PFSK-1 (cell line): ENCODE measurements at regions not wholly inside any gene's neighbourhood (a gene's known extent, or its start where the extent isn't known, plus 50 kb on each side); places are given as distances from the start of the nearest gene placed in this dataset.

ENCODE experiments used
- TAF1 ChIP-seq: IDR thresholded peaks from 2 replicates; pipeline ENCODE4 v1.6.1; 2012; ENCODE audit warnings: low read length, control low read depth, borderline replicate concordance; ENCODE audit not compliant: insufficient read depth
- TF ChIP-seq, protein P1 (sequence below), 2 experiments: IDR thresholded peaks; 2 replicates each; pipeline versions ENCODE4 v1.6.1 to v1.8.0; 2011 to 2012; ENCODE audit warnings: low read depth in 2 of 2, low read length in 2 of 2, control low read depth in 1 of 2, inconsistent platforms in 1 of 2, mild to moderate bottlenecking in 1 of 2, moderate library complexity in 1 of 2; ENCODE audit not compliant: insufficient read depth in 1 of 2

DNA sequence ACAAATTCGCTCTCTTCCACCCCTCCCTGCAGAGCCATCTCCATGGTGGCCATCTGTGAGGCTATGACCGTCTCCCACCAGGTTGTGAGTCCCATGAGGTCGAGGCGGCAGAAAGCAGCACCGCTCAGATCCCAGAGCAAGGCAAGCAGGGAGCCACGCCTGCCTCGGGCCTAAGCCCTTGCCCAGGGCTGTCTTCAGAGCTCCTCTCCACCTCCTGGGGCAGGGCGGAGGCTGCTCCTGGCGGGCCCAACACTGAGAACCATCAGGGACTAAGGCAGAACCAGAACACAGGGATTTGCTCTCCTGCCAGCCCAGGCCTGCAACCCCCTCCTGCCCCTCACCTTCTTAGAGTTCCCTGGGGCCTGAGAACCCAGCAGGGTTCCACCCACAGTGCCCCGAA, 80.9 kb upstream of the WNT11 start:
- TF ChIP-seq, protein P1, sequence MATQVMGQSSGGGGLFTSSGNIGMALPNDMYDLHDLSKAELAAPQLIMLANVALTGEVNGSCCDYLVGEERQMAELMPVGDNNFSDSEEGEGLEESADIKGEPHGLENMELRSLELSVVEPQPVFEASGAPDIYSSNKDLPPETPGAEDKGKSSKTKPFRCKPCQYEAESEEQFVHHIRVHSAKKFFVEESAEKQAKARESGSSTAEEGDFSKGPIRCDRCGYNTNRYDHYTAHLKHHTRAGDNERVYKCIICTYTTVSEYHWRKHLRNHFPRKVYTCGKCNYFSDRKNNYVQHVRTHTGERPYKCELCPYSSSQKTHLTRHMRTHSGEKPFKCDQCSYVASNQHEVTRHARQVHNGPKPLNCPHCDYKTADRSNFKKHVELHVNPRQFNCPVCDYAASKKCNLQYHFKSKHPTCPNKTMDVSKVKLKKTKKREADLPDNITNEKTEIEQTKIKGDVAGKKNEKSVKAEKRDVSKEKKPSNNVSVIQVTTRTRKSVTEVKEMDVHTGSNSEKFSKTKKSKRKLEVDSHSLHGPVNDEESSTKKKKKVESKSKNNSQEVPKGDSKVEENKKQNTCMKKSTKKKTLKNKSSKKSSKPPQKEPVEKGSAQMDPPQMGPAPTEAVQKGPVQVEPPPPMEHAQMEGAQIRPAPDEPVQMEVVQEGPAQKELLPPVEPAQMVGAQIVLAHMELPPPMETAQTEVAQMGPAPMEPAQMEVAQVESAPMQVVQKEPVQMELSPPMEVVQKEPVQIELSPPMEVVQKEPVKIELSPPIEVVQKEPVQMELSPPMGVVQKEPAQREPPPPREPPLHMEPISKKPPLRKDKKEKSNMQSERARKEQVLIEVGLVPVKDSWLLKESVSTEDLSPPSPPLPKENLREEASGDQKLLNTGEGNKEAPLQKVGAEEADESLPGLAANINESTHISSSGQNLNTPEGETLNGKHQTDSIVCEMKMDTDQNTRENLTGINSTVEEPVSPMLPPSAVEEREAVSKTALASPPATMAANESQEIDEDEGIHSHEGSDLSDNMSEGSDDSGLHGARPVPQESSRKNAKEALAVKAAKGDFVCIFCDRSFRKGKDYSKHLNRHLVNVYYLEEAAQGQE (IDR thresholded peaks at IDR 0.05; ENCODE audit: insufficient read depth in 1 of 2, low read depth in 2 of 2, low read length in 2 of 2), result no peak
- no peak for TF ChIP-seq TAF1
